ENCODE measurements at regions not wholly inside any gene's neighbourhood (a gene's known extent, or its start where the extent isn't known, plus 50 kb on each side); places are given as distances from the start of the nearest gene placed in this dataset.

DNA sequence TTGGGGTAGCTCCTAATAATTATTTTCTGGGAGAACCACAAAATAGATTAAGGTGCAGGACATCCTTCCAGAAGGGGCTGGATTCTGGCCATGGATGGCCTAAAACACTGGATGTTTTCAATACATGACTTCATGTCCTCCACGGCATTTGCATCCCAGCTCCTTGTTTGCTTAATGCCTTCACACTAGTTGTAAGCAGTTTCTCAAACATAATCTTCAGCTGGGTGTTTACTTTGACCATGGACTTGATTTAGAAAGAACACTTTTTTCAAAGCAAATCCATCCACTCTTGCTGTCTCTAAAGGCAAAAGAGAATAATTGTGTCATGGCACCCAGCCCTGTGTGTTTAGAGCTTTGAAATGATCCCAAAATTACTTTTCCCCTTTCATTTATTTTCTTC lies 82.5 kb upstream of the GSX1 start:
- peaks cover 0 to 13% (median 0%) of the 10 kb centered on the region in 3 donors for H3K27me3 ChIP-seq (ENCODE audit: insufficient read depth in 3 of 3, low read length in 2 of 3)
- H3K4me3 ChIP-seq: no peak overlapping the region
- no peak overlapping the region for H3K27ac ChIP-seq
- ATAC-seq (no peak), DNase-seq (no peak)
- H3K9me3 ChIP-seq: peaks cover 5% of the 10 kb centered on the region
- TF ChIP-seq, protein P1, sequence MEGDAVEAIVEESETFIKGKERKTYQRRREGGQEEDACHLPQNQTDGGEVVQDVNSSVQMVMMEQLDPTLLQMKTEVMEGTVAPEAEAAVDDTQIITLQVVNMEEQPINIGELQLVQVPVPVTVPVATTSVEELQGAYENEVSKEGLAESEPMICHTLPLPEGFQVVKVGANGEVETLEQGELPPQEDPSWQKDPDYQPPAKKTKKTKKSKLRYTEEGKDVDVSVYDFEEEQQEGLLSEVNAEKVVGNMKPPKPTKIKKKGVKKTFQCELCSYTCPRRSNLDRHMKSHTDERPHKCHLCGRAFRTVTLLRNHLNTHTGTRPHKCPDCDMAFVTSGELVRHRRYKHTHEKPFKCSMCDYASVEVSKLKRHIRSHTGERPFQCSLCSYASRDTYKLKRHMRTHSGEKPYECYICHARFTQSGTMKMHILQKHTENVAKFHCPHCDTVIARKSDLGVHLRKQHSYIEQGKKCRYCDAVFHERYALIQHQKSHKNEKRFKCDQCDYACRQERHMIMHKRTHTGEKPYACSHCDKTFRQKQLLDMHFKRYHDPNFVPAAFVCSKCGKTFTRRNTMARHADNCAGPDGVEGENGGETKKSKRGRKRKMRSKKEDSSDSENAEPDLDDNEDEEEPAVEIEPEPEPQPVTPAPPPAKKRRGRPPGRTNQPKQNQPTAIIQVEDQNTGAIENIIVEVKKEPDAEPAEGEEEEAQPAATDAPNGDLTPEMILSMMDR (IDR thresholded peaks at IDR 0.05): no peak
- H3K36me3 ChIP-seq (ENCODE audit: insufficient read depth in 1 of 2, low read depth in 1 of 2): no peaks in the 10 kb centered on the region
- WGBS, 3 donors: 43 to 50% (median 45%) methylated on average over 1 of the region's 1 CpG
- no peaks in the 10 kb centered on the region for H3K4me1 ChIP-seq
- intact Hi-C loops (cut with DNase I): loop anchor here (5.0 to 10.0 kb wide), 2 partner anchors 177 to 335 kb away; no protein-coding TSS in a partner anchor

DNA sequence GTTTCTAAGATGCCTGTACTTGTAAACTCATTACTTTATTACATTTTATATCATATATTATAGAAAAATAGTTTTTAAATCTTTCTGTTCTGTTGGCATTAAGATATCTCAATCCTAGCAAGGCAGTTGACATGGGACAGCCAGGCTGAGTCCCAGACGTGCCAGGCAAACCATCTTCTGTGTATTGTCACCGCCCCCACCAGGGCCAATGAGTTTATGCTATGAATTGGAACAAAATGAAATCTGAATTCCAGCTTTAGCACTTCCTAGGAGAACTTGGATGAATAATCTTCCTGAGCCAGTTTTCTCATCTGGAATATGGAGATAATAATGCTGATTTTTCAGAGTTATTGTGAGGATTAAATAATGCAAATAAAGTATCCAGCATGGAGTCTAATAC lies 79.9 kb upstream of the GSX1 start:
- DNase-seq (no peak), ATAC-seq (peak in 2 of 4 donors; percentile 47 to 73)
- no peaks in the 10 kb centered on the region for H3K4me1 ChIP-seq
- WGBS, 3 donors: 28 to 46% (median 34%) methylated on average over 2 of the region's 2 CpGs
- H3K27ac ChIP-seq: no peak overlapping the region
- no peaks in the 10 kb centered on the region for H3K9me3 ChIP-seq
- H3K27me3 ChIP-seq (ENCODE audit: insufficient read depth in 3 of 3, low read length in 2 of 3): peaks cover 0 to 18% (median 0%) of the 10 kb centered on the region in 3 donors
- TF ChIP-seq, protein P1 (IDR thresholded peaks at IDR 0.05): peak; percentile 34
- no peaks in the 10 kb centered on the region for H3K36me3 ChIP-seq (ENCODE audit: insufficient read depth in 1 of 2, low read depth in 1 of 2)
- intact Hi-C loops (cut with DNase I): loop anchor here (5.0 to 10.0 kb wide), 2 partner anchors 180 to 338 kb away; no protein-coding TSS in a partner anchor
- H3K4me3 ChIP-seq: no peak overlapping the region

DNA sequence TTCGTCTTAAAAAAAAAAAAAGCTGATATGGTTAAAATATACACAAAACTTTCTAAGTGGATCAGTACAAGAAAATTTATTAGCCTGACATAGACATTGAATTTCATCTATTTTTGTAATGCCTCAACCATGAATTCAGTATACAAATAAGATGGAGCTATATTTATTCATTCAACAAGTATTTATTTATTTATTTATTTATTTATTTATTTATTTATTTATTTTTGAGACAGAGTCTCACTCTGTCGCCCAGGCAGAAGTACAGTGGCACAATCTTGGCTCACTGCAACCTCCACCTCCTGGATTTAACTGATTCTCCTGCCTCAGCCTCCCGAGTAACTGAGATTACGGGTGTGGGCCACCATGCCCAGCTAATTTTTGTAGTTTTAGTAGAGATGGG lies 78.5 kb upstream of the GSX1 start:
- H3K9me3 ChIP-seq: no peaks in the 10 kb centered on the region
- no peak for ATAC-seq
- H3K36me3 ChIP-seq (ENCODE audit: insufficient read depth in 1 of 2, low read depth in 1 of 2): no peaks in the 10 kb centered on the region
- no peak for DNase-seq
- peaks cover 0 to 19% (median 0%) of the 10 kb centered on the region in 3 donors for H3K27me3 ChIP-seq (ENCODE audit: insufficient read depth in 3 of 3, low read length in 2 of 3)
- no peak overlapping the region for H3K27ac ChIP-seq
- H3K4me3 ChIP-seq: no peak overlapping the region
- H3K4me1 ChIP-seq: no peaks in the 10 kb centered on the region
- intact Hi-C loops (cut with DNase I): loop anchor here (5.0 to 10.0 kb wide), 2 partner anchors 181 to 339 kb away; no protein-coding TSS in a partner anchor
- WGBS, 3 donors: 91 to 95% (median 95%) methylated on average over 4 of the region's 4 CpGs
- TF ChIP-seq, protein P1 (IDR thresholded peaks at IDR 0.05): no peak

DNA sequence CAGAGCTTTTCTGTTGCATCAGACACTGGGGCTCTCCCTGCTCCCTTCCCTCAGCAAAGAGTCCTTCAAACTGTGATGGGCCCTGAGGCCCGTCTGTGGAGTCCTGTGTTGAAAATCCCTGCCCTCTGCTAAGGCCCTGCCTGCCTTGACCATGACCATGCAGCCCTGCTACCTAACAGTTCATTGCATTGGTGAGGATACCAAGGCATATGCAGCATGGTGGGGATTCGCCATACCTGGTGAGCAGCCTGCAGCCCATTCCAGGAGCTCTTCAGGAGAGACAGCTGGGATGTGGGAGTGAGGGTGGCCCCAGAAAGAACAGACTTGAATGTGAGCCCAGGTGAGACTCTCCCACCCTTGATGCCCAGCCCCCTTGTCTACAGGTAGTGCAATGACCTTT lies 70.6 kb upstream of the GSX1 start:
- no peaks in the 10 kb centered on the region for H3K36me3 ChIP-seq (ENCODE audit: insufficient read depth in 1 of 2, low read depth in 1 of 2)
- H3K4me3 ChIP-seq: no peak overlapping the region
- ATAC-seq (no peak), DNase-seq (no peak)
- peaks cover 0 to 12% (median 0%) of the 10 kb centered on the region in 3 donors for H3K27me3 ChIP-seq (ENCODE audit: insufficient read depth in 3 of 3, low read length in 2 of 3)
- no peaks in the 10 kb centered on the region for H3K4me1 ChIP-seq
- H3K27ac ChIP-seq: no peak overlapping the region
- H3K9me3 ChIP-seq: no peaks in the 10 kb centered on the region
- intact Hi-C loops (cut with DNase I): no loop called here
- WGBS, 3 donors: 78 to 88% (median 80%) methylated on average over 2 of the region's 2 CpGs
- TF ChIP-seq, protein P1 (IDR thresholded peaks at IDR 0.05): no peak

DNA sequence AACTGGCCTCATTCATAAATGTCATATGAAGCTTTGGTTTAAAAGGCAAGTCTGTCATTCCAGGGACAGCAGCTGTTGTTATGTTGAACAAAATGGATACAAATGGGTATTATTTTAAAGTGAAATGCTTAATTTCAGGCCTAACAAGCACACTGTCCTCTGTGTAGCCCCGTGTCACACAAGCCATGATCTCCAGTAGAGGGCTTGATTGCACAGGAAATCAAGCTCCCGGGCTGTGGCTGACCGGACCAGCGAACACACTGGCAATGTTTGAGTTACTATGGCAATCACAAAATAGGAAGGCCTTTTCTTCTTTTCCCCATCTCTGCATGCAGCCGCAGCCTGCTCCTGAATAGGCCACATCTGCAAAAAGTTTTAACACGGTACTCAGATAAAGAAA lies 64.0 kb upstream of the GSX1 start:
- TF ChIP-seq, protein P1 (IDR thresholded peaks at IDR 0.05): no peak
- Histone ChIP-seq H3K4me1 (no peaks in the 10 kb centered on the region), H3K4me3 (no peak overlapping the region), H3K27me3 (ENCODE audit: insufficient read depth in 3 of 3, low read length in 2 of 3) (peaks cover 0 to 5% (median 0%) of the 10 kb centered on the region in 3 donors), H3K27ac (no peak overlapping the region), H3K36me3 (ENCODE audit: insufficient read depth in 1 of 2, low read depth in 1 of 2) (no peaks in the 10 kb centered on the region), H3K9me3 (no peaks in the 10 kb centered on the region)
- 8 to 23% (median 14%) methylated on average over 6 of the region's 6 CpGs for WGBS, 3 donors
- intact Hi-C loops (cut with DNase I): loop anchor here in 1 of 2 donors (5.0 kb wide), 1 partner anchor 346 kb away; no protein-coding TSS in a partner anchor
- ATAC-seq (no peak), DNase-seq (no peak)
